Stomach (tissue), 8 donors: ENCODE measurements at regions not wholly inside any gene's neighbourhood (a gene's known extent, or its start where the extent isn't known, plus 50 kb on each side); places are given as distances from the start of the nearest gene placed in this dataset.

Experiments used
- DNase-seq, 2 donors: peaks; one replicate each; pipeline versions ENCODE4 v3.0.0 to v3.0.0-alpha.2; 2013 to 2019
- H3K27ac ChIP-seq, 5 donors: fragments of 200-600 bp in 4 of 5; sonication (generic) in 4 of 5; one replicate each; pipeline ENCODE4 v1.5.1; 2013 to 2019; ENCODE audit warnings: mild to moderate bottlenecking in 1 of 5, moderate library complexity in 1 of 5
- H3K27me3 ChIP-seq, 3 donors: fragments of 200-600 bp; sonication (generic); one replicate each; pipeline ENCODE4 v1.5.1; 2017 to 2019; ENCODE audit warnings: mixed run types in 1 of 3
- H3K36me3 ChIP-seq, 4 donors: fragments of 200-600 bp; sonication (generic); 1 replicate in 3 of 4; 2 replicates in 1 of 4; pipeline ENCODE4 v1.5.1; 2016 to 2019
- H3K4me1 ChIP-seq, 4 donors: fragments of 200-600 bp; sonication (generic); one replicate each; pipeline ENCODE4 v1.5.1; 2016 to 2019
- H3K4me3 ChIP-seq, 4 donors: fragments of 200-600 bp; sonication (generic) in 3 of 4; one replicate each; pipeline ENCODE4 v1.5.1; 2016 to 2019; ENCODE audit warnings: mild to moderate bottlenecking in 1 of 4
- H3K9me3 ChIP-seq, 4 donors: fragments of 200-600 bp; sonication (generic); one replicate each; pipeline ENCODE4 v1.5.1; 2016 to 2019
- CTCF ChIP-seq, 7 experiments: fragments of 450-650 bp in 4 of 7; fragments of 200-600 bp in 3 of 7; sonication (generic) in 3 of 7; IDR thresholded peaks; one replicate each; pipeline ENCODE4 v1.5.1; 2016 to 2019; ENCODE audit warnings: antibody characterized with exemption in 7 of 7, control low read depth in 2 of 7, mild to moderate bottlenecking in 1 of 7
- EP300 ChIP-seq: sonication (generic); formaldehyde crosslinking; IDR thresholded peaks from one replicate; pipeline ENCODE4 v1.6.1; 2017; ENCODE audit warnings: antibody characterized with exemption
- POLR2A ChIP-seq, 4 donors: fragments of 450-650 bp; IDR thresholded peaks; one replicate each; pipeline ENCODE4 v1.6.1; 2016; ENCODE audit warnings: antibody characterized with exemption in 4 of 4, control low read depth in 2 of 4, mild to moderate bottlenecking in 1 of 4, moderate library complexity in 1 of 4
- POLR2AphosphoS5 ChIP-seq, 3 donors: sonication (generic); formaldehyde crosslinking; IDR thresholded peaks; one replicate each; pipeline ENCODE4 v1.6.1; 2016; ENCODE audit warnings: antibody characterized with exemption in 3 of 3
- WGBS, 5 donors: extraction: QIAGEN DNeasy Blood & Tissue Kit in 3 of 5; methylation state at CpG; one replicate each; pipeline versions ENCODE4 v1.1.5 to v1.1.7; 2013 to 2018; 5-methylcytosine and 5-hydroxymethylcytosine counted together
- intact Hi-C: fragments of 100-400 bp; cut with DNase I; formaldehyde crosslinking; loops from one replicate; pipeline ENCODE4 v1.15.1; 2023; ENCODE audit warnings: low total_unique reads
- donor health status: healthy with polysubstance abuse.
- donor health status: Bipolar disorder and iron deficiency.
- donor health status: healthy.

- Histone ChIP-seq H3K36me3 (no peaks in the 10 kb centered on the region), H3K27ac (no peak overlapping the region), H3K4me3 (no peak overlapping the region), H3K9me3 (no peaks in the 10 kb centered on the region), H3K4me1 (no peaks in the 10 kb centered on the region), H3K27me3 (no peaks in the 10 kb centered on the region)
- TF ChIP-seq EP300 (no peak), POLR2AphosphoS5 (IDR thresholded peaks at IDR 0.05) (no peak), POLR2A (IDR thresholded peaks at IDR 0.05) (no peak), CTCF (IDR thresholded peaks at IDR 0.05) (no peak)
- 9 to 44% (median 19%) methylated on average over 2 of the region's 2 CpGs for WGBS, 5 donors
- DNase-seq: no peak
- intact Hi-C loops: no loop called here
These were observed 689.6 kb upstream of the SEL1L start for GRCh38 chr14:82223276-82223675.

GRCh38 chr14:82224610-82225009, 691.0 kb upstream of the SEL1L start:
- no peak for TF ChIP-seq POLR2A (IDR thresholded peaks at IDR 0.05)
- no peak for TF ChIP-seq EP300
- no peak for TF ChIP-seq CTCF (IDR thresholded peaks at IDR 0.05)
- no peak for TF ChIP-seq POLR2AphosphoS5 (IDR thresholded peaks at IDR 0.05)
- Histone ChIP-seq H3K4me1 (no peaks in the 10 kb centered on the region), H3K4me3 (no peak overlapping the region), H3K27me3 (no peaks in the 10 kb centered on the region), H3K27ac (no peak overlapping the region), H3K36me3 (no peaks in the 10 kb centered on the region), H3K9me3 (no peaks in the 10 kb centered on the region)
- 63 to 71% (median 68%) methylated on average over 3 of the region's 3 CpGs for WGBS, 5 donors
- intact Hi-C loops: no loop called here
- no peak for DNase-seq

- no peaks in the 10 kb centered on the region for H3K4me1 ChIP-seq
- no peaks in the 10 kb centered on the region for H3K36me3 ChIP-seq
- H3K27ac ChIP-seq: no peak overlapping the region
- TF ChIP-seq CTCF (IDR thresholded peaks at IDR 0.05): no peak
- no peak for TF ChIP-seq EP300
- no peak for TF ChIP-seq POLR2A (IDR thresholded peaks at IDR 0.05)
- no peak for TF ChIP-seq POLR2AphosphoS5 (IDR thresholded peaks at IDR 0.05)
- no peaks in the 10 kb centered on the region for H3K27me3 ChIP-seq
- WGBS, 5 donors: 18 to 29% (median 22%) methylated on average over 3 of the region's 3 CpGs
- DNase-seq: no peak
- no peaks in the 10 kb centered on the region for H3K9me3 ChIP-seq
- intact Hi-C loops: no loop called here
- H3K4me3 ChIP-seq: no peak overlapping the region
These were observed 697.1 kb upstream of the SEL1L start for GRCh38 chr14:82230748-82231147.

- Histone ChIP-seq H3K36me3 (no peaks in the 10 kb centered on the region), H3K4me1 (no peaks in the 10 kb centered on the region), H3K27ac (no peak overlapping the region), H3K9me3 (no peaks in the 10 kb centered on the region), H3K4me3 (no peak overlapping the region), H3K27me3 (no peaks in the 10 kb centered on the region)
- DNase-seq: no peak
- TF ChIP-seq CTCF (IDR thresholded peaks at IDR 0.05) (no peak), EP300 (no peak), POLR2A (IDR thresholded peaks at IDR 0.05) (no peak), POLR2AphosphoS5 (IDR thresholded peaks at IDR 0.05) (no peak)
- intact Hi-C loops: no loop called here
- WGBS, 5 donors: 47 to 60% (median 50%) methylated on average over 2 of the region's 2 CpGs
These were observed 705.0 kb upstream of the SEL1L start for GRCh38 chr14:82238649-82239048.
